GM23338 (cell line): ENCODE measurements at regions not wholly inside any gene's neighbourhood (a gene's known extent, or its start where the extent isn't known, plus 50 kb on each side); places are given as distances from the start of the nearest gene placed in this dataset.

Source experiments
- CREB1 ChIP-seq: fragments of 250-450 bp; sonication (Bioruptor Pico); IDR thresholded peaks from 2 replicates; pipeline ENCODE4 v1.5.0; 2020; ENCODE audit warnings: low read depth, mild to moderate bottlenecking, moderate library complexity
- EZH2 ChIP-seq: fragments of 200-600 bp; sonication (generic); IDR thresholded peaks from one replicate; pipeline ENCODE4 v1.8.0; 2017; ENCODE audit warnings: antibody characterized with exemption, mild to moderate bottlenecking, low read depth; ENCODE audit not compliant: unreplicated experiment
- EZH2phosphoT487 ChIP-seq: fragments of 200-600 bp; sonication (generic); IDR thresholded peaks from one replicate; pipeline ENCODE4 v1.8.1; 2018; ENCODE audit warnings: antibody characterized with exemption; ENCODE audit not compliant: unreplicated experiment
- POLR2AphosphoS5 ChIP-seq: IDR thresholded peaks from 2 replicates; pipeline ENCODE4 v1.6.1; 2016; ENCODE audit warnings: antibody characterized with exemption, low read depth
- ZNF114 ChIP-seq: fragments of 250-450 bp; sonication (Bioruptor Pico); IDR thresholded peaks from 2 replicates; pipeline ENCODE4 v1.5.0; 2020; ENCODE audit warnings: mild to moderate bottlenecking, moderate library complexity
- TF ChIP-seq, protein P1 (sequence below), 2 experiments: fragments of 200-600 bp in 1 of 2; sonication (generic) in 1 of 2; conservative IDR thresholded peaks; 2 replicates each; pipeline versions ENCODE4 v1.5.1 to v1.6.1; 2016 to 2017; ENCODE audit warnings: antibody characterized with exemption in 2 of 2, low read depth in 2 of 2, mild to moderate bottlenecking in 2 of 2, moderate library complexity in 1 of 2
- TF ChIP-seq, protein P2 (sequence below): IDR thresholded peaks from one replicate; pipeline ENCODE4 v1.6.1; 2018; ENCODE audit warnings: antibody characterized with exemption; ENCODE audit not compliant: unreplicated experiment

DNA sequence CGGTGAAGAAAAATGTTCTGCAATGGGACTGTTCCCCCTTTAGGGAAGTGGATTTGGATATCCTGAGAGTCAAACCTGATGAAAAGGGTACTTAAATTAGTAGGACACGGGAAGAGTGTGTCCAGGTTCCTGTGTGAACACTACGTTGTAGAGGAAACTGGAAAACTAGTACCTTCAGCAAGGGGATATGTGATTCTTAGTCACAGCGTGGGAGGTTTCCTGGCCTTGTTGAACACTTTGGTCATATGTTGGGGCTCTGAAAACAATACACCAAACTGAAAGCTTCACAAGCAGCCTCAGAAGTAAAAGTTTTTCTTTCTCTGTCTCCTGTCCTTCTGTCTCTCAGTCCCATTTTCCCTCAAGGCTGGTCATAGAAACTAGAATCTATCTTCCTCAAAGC, 306.9 kb upstream of the GLI3 start:
- TF ChIP-seq, protein P1, sequence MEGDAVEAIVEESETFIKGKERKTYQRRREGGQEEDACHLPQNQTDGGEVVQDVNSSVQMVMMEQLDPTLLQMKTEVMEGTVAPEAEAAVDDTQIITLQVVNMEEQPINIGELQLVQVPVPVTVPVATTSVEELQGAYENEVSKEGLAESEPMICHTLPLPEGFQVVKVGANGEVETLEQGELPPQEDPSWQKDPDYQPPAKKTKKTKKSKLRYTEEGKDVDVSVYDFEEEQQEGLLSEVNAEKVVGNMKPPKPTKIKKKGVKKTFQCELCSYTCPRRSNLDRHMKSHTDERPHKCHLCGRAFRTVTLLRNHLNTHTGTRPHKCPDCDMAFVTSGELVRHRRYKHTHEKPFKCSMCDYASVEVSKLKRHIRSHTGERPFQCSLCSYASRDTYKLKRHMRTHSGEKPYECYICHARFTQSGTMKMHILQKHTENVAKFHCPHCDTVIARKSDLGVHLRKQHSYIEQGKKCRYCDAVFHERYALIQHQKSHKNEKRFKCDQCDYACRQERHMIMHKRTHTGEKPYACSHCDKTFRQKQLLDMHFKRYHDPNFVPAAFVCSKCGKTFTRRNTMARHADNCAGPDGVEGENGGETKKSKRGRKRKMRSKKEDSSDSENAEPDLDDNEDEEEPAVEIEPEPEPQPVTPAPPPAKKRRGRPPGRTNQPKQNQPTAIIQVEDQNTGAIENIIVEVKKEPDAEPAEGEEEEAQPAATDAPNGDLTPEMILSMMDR (conservative IDR thresholded peaks at IDR 0.05; ENCODE audit: low read depth in 2 of 2): no peak
- TF ChIP-seq, protein P2, sequence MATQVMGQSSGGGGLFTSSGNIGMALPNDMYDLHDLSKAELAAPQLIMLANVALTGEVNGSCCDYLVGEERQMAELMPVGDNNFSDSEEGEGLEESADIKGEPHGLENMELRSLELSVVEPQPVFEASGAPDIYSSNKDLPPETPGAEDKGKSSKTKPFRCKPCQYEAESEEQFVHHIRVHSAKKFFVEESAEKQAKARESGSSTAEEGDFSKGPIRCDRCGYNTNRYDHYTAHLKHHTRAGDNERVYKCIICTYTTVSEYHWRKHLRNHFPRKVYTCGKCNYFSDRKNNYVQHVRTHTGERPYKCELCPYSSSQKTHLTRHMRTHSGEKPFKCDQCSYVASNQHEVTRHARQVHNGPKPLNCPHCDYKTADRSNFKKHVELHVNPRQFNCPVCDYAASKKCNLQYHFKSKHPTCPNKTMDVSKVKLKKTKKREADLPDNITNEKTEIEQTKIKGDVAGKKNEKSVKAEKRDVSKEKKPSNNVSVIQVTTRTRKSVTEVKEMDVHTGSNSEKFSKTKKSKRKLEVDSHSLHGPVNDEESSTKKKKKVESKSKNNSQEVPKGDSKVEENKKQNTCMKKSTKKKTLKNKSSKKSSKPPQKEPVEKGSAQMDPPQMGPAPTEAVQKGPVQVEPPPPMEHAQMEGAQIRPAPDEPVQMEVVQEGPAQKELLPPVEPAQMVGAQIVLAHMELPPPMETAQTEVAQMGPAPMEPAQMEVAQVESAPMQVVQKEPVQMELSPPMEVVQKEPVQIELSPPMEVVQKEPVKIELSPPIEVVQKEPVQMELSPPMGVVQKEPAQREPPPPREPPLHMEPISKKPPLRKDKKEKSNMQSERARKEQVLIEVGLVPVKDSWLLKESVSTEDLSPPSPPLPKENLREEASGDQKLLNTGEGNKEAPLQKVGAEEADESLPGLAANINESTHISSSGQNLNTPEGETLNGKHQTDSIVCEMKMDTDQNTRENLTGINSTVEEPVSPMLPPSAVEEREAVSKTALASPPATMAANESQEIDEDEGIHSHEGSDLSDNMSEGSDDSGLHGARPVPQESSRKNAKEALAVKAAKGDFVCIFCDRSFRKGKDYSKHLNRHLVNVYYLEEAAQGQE: no peak
- no peak for TF ChIP-seq EZH2
- TF ChIP-seq EZH2phosphoT487: no peak
- TF ChIP-seq ZNF114: no peak
- TF ChIP-seq POLR2AphosphoS5: no peak
- TF ChIP-seq CREB1 (CRISPR knock-in tag): no peak
